GM18519 (cell line): ENCODE measurements at regions not wholly inside any gene's neighbourhood (a gene's known extent, or its start where the extent isn't known, plus 50 kb on each side); places are given as distances from the start of the nearest gene placed in this dataset.
"Not testable (repeated sequence)": the region's sequence is repeated elsewhere in the genome, so short reads cannot be mapped to it uniquely, and the experiment has no call there.

Experiments used
- ATAC-seq: cut with Tn5 transposase; IDR thresholded peaks from one replicate; pipeline ENCODE4 v1.9.1; 2021; ENCODE audit warnings: mild to moderate bottlenecking, moderate library complexity; ENCODE audit not compliant: unreplicated experiment, low FRiP score

DNA sequence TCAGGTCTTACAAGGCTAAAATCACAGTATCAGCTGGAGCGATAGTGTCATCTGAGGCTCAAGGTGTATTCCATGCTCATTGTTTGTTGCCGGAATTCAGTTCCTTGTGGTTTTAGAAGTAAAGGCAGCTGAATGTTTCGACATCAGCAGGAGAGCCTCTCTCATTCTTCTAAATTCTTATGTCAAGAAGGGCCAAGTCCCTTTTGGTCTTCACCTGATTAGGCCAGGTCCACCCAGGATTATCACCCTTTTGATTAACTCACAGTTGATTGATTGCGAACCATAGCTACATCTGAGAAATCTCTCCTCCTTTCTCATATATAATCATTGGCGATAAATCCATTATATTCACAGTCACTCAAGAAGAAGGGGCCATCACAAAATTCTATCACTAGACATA is 806.7 kb upstream of the PRMT6 start:
- ATAC-seq, result no peak

GRCh38 chr1:106254748-106255147 is 801.7 kb upstream of the PRMT6 start:
- no peak for ATAC-seq

DNA sequence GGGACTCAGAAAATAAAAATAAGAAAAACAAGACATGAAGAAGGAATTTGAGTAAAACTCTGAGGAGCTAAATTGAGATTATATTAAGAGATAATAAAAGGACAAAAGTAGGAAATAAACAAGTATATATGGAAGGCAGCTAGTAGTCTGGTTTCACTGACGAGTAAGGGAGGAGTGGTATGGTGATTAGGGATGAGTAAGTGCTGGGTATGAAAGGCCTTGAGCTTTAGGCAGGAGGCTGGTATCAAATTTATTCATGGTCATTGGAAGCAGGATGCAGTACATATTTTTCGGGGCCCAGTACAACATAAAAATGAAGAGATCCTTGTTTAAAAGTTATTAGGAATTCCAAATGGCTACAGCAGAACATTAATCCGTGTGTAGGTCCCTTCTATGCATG is 789.7 kb upstream of the PRMT6 start:
- no peak for ATAC-seq

DNA sequence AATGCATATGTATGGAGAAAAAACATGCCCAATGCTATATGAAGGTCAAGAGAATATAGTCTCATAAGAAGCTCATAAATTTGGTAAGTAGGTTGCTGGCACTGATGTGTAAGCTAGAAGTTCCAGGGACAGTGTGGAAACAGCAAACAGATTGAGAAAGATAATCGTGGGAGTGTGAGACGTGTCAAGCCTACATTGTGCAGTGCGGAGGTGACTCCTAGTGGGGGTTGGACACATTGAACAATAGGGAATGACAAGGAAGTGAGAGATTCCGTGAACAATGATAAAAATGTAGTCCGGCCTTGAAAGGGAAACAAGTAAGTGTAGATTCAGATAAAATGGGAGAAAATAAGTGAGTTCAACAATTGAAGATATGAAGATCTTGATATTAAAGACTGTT is 788.4 kb upstream of the PRMT6 start:
- ATAC-seq, result no peak

DNA sequence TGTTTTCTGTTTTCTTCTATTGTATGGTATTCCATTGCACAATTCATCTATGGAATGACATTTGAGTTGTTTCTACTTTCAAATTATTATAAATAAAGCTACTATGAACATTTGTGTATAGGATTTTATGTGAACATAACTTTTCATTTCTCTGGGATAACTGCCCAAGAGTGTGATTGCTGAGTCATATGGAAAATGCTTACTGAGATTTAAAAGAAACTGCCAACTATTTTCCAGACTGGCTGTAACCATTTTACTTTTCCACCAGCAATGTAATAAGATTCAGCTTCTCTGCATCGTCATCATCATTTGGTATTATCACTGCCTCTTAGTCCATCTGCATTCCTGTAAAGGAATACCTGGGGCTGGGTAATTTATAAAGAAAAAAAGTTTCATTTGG is 779.6 kb upstream of the PRMT6 start:
- ATAC-seq, result no peak

- no peak for ATAC-seq
Measured at GRCh38 chr1:106277786-106278185, 778.7 kb upstream of the PRMT6 start.

DNA sequence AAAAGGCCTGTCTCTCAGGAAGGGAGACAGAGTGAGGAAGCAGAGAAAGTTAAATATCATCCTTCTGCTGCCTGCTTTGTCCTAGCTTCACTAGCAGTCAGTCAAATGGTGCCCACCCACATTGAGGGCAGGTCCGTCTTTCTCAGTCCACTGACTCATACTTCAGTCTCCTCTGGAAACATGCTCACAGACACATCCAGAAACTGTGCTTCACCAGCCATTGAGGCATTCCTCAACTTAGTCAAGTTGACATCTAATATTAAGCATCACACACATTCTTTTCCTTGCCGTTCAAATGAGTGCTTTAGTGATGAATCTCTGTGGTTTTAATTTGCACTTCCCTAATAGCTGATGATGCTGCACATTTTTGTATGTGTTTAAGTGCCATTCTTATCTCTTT is 777.8 kb upstream of the PRMT6 start:
- no peak for ATAC-seq

- no peak for ATAC-seq
Measured at GRCh38 chr1:106289265-106289928, 767.1 kb upstream of the PRMT6 start.

DNA sequence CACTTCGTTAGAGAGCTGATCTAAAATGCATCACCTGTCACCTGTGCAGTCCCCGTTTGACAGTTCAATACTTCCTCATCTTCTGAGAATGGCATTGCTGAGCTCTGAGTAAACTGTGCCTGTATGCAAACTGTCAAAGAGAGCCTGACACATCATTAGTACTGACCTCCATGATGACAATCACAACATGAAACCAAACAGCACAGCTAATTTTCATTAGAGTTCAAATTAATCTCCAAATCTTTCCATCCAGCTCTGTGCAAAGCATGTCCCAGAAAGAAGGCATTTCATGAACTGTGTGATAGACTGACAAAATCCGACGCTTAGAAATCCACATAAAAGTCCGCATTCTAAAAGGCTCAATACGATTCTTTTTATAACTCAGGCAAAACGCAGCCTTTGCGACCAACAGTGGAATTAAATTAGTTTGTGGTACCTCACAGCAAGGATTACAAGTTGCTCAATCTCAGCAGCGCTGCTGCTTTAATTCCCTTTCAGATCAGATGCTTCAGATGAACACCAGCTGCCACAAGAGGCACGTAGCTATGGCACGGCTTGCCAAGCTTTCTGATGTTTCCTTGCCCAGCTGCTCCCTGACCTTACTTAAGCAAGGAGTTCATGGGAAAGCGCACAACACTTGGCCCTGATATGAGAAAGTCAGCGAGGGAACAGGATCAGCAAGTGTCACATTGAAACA is 765.5 kb upstream of the PRMT6 start:
- ATAC-seq, result no peak

GRCh38 chr1:106292130-106292529 is 764.3 kb upstream of the PRMT6 start:
- ATAC-seq, result no peak

DNA sequence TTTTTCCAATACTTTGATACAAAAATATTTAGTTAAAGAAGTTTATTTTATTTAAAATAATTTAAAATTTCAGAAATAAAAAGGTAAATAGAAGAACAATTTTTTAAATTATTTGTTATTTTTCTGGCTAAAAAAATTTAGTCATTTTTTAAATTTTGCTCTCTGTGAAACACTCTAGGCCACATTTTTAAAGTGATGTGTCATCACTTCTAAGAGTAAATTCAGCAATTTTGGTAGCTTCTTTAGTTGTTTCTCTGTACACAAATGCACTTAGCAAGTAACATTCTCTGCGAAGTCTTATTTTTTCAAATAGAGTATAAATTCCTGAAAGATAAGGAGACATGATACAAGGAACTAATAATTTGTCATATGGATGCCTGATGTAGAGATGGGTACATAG is 760.0 kb upstream of the PRMT6 start:
- ATAC-seq, result no peak

- no peak for ATAC-seq
Measured at GRCh38 chr1:106304106-106304505, 752.4 kb upstream of the PRMT6 start.

- no peak for ATAC-seq
Measured at GRCh38 chr1:106319612-106320011, 736.9 kb upstream of the PRMT6 start.

GRCh38 chr1:106325600-106325999 is 730.9 kb upstream of the PRMT6 start:
- no peak for ATAC-seq

GRCh38 chr1:106344494-106344893 is 712.0 kb upstream of the PRMT6 start:
- no peak for ATAC-seq

- peak; percentile 67 for ATAC-seq
Measured at GRCh38 chr1:106360252-106360651, 696.2 kb upstream of the PRMT6 start.

- ATAC-seq, result no peak
Measured at GRCh38 chr1:106366627-106367319, 689.7 kb upstream of the PRMT6 start.

DNA sequence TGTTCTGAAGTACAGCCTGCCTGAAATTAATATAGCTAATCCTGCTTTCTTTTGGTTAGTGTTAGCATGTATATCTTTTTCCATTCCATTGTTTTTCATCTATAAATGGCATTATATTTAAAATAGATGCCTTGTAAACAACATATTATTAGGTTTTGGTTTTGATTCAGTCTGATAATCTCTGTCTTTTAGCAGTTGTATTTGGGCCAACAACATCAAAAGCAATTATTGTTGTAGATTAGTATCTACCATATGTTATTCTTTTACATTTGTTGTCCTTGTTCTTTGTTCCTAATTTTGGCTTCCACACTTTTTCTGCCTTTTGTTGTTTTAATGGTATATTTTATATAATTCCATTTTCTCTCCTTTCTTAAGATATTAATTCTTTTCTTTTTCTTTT is 678.2 kb upstream of the PRMT6 start:
- no peak for ATAC-seq

DNA sequence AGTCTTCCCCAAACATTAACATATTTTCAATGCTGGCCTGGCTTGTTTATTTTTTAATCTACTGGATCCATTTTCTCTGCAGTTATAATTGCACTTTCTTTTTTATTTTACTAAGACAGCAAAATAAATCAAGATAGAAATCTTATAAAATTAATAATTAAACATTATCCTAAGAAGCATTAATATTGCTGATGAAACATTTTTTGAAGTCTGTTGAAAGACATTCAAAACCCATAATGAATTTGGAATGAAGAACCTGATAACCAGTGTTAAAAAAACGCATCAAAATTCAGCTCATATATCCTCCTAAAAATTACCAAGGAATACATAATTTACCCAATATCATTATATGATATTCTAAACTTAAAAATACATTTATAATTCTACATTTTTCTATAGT is 675.7 kb upstream of the PRMT6 start:
- no peak for ATAC-seq

- not testable (repeated sequence) for ATAC-seq
Measured at GRCh38 chr1:106389160-106389559, 667.3 kb upstream of the PRMT6 start.

DNA sequence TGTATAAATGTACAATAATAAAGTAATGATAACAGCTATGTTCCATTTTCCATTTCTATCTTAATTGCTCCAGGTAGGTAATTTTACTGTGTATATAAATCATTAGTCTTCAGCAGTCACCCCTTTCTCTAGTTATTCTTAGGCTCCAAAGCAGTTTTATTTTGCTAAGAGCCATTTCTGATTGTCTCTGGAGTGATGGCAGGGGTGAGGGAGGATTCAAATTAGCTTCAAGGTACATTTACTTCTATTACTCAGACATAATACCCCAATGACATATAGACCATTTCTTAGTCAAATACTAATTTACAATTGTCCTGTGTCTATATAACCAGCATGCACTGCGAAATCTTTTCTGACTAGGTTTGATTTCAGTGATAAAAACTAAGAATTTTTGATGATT is 663.4 kb upstream of the PRMT6 start:
- no peak for ATAC-seq

GRCh38 chr1:106396020-106396419 is 660.5 kb upstream of the PRMT6 start:
- no peak for ATAC-seq
